ENCODE measurements at regions not wholly inside any gene's neighbourhood (a gene's known extent, or its start where the extent isn't known, plus 50 kb on each side); places are given as distances from the start of the nearest gene placed in this dataset.

DNA sequence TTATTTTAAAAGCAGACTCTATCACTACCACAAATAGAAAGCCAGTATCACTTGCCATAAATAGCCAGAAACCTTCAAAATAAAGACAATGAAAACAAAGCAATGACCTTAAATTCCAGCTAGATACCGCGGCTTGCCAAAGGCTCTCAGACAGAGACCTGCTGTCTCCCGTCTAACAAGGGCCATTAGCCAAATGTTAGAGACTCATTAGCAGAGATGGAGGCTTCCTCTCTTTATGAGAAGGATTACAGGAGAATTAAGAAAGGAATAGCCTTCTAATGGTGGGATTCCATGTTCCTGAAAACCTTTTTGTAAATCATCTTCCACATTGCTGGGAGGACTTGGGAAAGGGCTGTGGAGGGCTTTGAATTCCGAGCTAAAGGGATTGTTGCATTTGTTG is 206.7 kb downstream of the AACS start:
- no peak for DNase-seq (ENCODE audit: low spot score)

DNA sequence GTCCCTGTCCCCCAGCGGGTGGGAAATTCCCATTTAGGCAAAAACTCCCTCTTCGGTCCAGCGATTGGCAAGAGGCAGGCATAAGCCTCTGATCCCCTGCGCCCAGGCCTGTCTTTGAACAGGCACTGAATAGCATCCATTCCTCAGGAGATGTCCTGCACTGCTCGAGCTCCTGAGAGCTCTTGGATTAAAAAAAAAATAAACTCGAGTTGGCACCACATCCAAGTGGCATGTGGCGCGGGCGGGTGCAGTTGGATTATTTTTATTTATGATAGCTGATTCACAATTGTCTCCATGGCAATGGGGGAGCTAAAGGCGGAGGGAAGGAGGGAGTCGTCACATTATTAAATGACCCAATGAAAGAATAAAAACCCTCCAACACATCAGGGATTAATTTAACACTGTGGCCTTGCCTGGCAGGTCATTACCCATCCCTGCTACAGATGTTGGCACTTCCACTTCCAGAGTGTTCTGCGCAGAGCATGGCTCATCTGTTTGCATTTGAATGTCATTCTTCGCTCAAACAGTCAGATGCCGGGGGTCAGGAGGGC is 207.2 kb downstream of the AACS start:
- no peak for DNase-seq (ENCODE audit: low spot score)

DNA sequence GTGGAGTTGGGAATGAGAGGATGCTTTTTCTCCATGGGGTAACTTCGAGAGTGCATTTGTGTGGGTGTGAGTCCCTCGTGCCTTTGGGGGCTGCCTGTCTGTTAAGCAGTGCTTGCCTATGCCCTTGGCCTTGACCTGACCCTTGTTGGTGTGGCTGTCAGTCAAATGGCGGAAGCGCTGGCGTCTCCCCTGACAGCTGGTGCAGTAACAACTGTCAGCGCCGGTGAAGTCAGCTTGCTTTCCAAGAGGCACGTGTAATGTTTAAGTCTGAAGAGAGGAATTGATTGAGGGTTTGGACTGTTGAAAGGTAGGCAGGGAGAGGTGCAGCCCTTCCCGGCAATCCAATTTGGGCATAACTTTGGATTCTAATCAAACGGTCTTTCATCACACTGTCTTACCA is 211.3 kb downstream of the AACS start:
- DNase-seq (ENCODE audit: low spot score): no peak

DNA sequence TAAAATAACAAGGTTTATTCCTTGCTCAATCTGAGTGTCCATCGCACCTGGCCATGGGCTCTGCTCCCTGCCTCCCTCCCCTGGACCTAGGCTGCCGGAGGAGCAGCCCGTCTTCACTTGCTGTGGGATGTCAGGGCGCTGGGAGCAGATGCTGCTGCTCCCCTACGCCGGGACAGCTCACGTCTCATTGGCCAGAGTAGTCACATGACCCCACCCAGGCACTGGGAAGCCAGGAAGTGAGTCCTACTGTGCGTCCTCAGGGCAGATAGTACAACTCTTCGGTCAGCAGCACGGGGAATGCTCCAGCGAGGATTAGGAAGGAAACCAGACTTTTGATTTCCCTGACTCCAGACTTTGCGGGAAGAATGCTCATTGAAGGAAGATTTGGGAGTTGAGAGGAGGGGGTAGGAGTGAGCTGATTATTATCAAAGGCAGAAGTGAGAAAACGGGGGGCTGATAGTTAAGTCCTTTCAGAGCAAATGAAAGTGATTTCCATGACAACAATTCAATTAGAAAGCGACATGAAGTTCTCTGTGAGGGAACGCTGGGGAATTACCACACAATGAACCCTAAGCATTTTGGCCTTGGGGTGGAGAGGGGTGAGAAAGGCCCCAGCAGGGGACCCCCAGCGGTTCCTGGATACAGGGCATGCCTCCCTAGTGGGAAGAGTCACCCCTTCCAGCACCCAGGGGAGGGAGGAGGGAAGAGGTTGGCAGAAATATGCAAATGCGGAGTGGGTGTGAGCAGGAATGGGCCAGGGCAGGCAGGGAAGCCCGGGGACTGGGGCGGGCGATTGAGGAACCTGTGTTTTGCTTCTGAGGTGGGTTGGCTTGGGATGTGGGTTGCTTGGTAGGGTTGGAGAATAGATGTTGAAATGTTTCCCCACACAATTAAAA is 215.5 kb downstream of the AACS start:
- no peak for DNase-seq (ENCODE audit: low spot score)

DNA sequence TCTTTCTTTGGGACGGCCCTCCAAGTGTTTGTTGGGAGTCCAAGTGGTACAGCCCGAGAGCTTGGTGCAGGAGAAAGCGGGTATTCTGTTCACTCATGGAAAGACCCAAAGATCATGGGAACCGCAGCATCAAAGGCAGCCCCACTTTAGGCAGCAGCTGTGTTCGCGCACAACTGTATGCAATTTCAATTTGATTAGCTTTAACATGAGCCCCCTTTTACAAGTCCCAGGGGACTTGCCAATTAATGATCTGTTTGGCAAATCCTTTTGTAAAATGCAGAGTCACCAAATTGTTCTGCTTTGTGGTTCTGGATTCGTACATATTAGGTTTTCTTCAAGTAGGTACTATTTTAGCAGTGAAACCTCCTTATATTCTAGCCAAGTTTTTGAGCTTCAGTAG is 217.7 kb downstream of the AACS start:
- no peak for DNase-seq (ENCODE audit: low spot score)

DNA sequence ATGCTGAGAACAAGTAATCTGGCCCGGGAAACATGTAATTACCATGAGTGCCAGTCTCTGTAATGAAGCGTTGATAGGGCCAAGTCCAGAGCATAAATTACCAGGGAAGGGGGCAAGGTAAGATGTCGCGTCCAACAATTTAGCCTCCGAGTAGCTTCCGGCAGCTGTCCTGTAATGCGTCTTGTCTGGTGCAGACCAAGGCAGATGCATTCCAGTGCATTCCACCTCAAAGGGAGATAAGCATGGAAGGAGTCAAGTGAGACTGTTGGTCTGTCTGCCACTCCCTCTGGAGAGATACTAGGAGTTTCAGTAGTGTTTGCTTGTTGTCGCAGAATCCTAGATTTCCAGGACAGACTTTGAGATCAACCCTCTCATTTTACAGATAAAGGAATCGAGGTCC is 218.3 kb downstream of the AACS start:
- DNase-seq (ENCODE audit: low spot score): no peak

DNA sequence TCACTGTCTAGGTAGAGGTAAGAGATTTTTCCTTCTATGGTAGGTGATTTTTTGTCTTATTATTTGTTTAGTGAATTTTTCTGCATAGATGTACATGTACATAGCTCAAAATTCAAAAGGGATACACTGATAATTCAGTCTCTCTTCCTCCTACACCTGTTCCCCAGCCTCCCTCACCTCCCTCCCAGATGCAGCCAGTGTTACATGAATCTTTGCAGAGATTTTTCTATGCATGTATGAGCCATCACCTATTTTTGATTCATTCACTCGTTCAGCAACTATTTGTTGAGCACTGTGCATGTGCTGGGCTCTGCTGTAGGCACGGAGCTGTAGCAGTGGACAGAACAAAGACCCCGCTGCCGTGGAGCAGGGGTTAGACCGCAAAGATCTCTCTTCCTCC is 218.9 kb downstream of the AACS start:
- no peak for DNase-seq (ENCODE audit: low spot score)

DNA sequence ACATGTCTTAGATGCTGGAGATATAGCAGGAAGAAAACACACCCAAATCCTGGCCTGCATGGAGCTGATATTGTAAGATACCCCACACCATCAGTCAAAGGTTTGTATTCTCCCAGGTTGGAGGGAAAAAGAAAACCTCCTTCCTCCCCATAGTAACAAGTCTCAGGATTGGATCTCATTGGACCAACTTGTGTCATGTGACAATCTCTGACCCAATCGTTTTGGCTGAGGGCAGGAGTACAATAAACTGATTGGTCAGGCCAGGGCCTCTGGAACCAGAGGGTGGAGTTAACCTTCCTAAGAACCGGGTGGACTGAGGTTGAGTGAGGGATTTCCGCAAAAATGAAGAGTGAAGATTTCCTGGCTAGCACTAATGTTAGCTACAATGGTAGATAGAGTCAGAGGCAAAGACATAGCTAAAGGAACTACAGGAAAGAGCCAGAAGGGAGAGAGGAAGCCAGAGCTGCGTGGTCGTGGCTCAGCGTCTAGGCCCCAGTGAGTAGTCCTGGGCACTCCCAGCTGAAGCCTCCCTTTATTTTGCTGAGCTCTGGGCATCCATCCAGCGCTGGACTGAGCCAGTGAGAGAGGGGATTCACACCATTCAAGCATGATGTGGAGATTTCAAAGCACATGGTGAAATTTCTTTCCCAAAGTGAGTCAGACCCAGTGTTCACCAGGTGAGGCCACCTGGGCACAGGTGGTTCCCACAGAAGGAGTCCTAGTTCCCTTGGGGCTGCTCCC is 219.9 kb downstream of the AACS start:
- no peak for DNase-seq (ENCODE audit: low spot score)

DNA sequence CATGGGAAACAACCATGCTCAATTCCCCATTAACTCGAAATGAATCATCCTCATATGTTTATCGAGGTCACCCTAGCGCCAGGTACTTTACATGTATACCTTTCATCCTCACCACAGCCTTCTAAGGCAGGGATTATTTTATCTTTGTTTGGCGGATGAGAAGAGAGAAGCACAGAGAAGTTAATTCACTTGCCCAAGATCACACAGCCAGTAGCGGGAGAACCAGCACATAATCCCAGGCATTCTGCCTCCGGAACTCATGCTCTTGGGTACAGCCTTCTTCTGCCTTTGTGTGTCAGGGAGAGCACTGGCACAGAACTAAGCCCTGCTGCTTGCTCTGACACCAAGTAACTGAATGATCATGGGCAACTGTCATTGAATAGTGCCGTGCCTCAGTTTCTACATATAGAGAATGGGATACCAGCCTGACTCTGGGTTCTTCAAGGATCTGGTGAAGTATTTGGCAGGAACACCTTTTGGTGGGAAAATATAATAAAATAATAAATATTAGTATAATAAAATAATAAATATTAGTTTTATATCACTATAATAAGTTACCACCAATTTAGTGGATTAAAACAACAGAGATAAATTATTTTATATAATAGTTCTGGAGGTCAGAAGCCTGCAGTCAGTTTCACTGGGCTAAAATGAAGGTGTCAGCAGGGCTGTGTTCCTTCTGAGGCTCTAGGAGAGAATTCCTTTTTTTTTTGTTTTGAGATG is 220.9 kb downstream of the AACS start:
- DNase-seq (ENCODE audit: low spot score): no peak

DNA sequence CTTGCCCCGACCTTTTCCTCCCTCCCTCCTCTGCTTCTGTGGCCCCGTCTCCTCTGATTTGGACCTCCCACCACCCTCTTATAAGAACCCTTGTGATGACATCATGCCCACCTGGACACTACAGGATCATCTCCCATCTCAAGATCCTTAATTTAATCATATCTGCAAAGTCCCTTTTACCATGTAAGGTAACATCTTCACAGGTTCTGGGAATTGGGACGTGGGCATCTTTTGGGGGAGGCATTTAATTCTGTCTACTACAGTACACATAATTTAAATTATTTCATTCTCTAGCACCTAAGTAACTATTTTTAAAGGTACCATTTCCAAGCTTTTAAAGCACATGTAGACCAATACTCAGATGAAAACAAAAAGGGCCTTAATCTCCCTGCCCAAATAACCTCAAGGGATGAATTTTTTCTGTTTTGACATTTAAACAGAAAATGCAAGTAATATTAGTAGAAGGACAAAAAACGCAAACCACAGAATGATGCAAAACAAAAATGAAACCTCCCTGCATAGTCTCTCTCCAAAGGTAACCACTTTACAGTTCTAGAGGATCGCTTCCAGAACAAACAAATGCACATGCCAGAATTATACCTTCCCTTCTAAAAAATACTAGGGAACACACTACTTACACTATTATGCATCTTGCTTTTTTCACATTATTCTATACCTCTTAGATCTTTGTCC is 222.1 kb downstream of the AACS start:
- no peak for DNase-seq (ENCODE audit: low spot score)

DNA sequence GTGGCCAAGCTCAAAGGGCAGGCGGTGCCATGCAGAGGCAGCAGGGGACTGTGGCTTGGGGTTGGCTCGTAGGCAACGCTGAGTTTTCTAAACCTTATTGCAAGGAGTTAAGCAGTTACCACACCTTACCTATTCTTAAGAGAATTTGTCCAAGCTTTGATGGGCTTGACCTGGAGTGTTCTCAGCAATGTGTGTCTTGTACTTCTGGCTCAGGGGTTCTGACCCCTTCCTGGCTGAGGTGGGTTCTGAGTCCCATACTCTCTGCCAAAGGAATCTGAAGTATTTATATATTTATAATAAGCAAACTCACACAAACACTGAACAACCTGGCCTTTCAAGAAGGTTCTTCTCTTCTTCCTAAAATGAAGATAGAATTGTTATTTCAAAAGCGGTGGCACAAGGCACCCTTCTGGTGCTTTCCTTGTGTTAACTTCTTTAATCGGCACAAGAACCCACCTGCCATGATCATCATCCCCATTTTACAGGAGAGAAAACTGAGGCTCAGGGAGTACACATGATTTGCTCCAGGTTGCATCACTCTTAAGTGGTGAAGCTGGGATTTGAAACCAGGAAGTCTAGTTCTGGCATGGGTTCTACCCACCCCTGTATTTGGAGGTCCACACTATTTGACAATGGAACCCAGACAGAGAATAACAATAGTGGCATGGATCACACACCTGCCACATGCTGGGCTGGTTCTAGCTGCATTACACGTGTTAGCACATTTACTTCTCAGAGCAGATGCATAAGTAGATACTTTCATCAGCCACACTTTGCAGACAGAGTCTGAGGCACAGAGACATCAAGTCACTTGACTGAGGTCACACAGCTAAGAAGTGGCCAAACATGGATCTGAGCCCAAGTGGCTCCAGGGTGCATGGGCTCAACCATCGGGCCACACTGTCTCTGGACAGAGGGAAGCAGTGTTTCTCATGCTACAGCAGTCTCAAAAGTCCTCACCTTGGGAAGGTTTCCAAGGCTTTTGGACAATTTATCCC is 224.0 kb downstream of the AACS start:
- DNase-seq (ENCODE audit: low spot score): no peak

DNA sequence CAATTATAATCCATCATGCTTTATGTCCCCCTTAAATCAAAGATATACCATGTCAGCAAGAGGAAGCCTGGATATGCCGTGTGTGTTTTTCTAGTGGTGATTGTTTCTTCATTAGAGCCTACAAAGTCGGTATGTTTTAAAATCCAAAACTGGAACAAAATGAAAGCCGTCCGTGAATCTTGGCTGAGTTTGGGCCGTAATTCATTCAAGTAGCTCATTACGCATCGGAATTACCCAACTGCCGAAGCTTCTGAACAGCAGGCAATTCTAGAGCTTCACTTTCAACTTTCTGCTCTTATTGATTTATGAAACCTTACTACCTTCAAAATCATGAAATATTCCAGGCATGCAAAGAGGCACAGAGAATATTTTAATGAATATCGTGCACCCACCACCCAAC is 224.7 kb downstream of the AACS start:
- DNase-seq (ENCODE audit: low spot score): no peak

DNA sequence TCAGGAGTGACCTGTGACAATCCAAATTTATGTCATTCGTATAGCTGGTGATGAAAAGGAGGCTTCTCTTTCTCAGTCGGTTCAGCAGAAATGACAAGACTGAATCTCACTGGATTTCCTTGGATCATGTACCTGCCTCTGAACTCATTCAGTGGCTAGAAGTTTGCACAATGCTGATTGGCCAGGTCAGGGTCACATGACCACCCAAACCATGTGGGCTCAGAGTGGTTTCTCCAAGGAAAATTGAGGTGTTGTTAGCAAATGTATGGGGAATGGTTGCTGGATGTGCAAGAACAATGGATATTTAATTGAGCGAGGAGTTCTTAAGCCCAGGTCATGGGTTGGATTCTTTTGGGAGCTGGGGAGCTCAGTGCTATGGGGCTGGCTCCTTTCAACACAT is 227.5 kb downstream of the AACS start:
- DNase-seq (ENCODE audit: low spot score): no peak

DNA sequence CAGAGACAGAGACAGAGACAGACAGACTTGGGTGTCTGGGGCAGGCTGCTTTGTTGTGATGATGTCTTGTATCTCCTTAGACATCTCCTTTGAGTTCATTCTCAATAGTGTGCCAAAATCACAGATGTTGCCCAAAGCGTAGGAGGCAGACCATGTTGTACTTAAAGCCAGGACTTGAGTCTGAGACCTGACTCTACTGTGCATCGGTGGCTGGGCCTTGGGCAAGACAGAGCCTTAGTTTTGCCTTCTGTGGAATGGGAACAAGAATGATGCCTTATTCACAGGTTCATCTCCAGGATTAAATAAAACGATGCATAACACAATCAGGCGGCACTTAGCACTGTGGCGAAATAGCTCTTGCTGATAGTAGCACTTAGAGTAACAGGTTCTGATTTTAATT is 230.3 kb downstream of the AACS start:
- no peak for DNase-seq (ENCODE audit: low spot score)

DNA sequence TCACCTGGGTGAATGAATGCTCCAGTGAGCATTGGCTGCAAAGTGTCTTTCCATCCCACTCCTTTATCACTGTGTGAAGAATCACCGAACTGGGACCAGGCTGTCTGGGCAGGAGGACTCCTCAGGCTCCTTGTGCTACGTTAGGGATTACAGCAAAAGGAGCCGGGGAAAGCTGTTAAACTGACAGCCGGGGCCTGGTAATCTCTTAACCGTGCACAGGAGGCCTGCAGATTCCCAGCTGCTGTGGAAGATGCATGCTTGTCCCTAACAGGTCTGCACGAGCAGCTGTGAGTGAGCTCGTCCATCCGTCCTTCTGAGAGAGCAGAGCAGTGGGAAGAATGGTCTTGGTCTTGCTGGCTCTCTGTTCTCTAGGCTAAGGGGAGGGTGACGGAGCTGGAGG is 231.5 kb downstream of the AACS start:
- no peak for DNase-seq (ENCODE audit: low spot score)

DNA sequence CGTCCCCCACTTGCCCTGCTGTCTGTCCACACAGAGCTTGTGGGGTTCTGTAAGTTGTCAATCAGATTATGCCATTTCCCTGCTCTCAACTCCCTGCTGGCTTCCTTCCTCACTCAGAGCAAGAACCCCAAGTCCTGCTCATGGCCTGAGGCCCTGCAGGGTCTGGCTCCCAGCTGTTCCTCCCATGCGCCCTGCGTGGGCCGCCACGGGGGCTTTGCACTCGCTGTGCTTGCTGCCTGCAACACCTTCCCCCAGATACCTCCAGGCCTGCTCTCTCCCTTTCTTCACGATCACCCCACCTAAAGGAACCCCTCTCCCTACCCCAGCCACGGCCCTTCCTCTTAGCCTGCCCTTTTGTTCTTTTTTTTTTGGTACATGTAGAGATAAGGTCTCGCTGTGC is 234.6 kb downstream of the AACS start:
- DNase-seq (ENCODE audit: low spot score): no peak

DNA sequence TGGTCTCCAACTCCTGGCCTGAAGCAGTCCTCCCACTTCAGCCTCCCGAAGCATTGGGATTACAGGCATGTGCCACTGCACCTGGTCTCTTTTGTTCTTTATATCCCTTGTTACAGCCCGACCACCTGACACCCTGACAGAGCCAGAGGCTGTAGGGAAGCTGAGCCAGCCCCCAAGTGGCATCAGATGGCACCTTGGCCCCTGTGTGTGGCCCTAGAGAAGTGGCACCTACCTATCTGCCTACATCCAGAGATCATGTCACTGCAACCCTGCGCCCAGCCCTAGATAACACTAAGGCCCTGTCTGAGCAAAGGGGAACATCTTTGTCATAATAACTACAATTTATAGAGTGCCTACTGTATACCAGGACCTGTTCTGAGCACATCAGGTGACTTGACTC is 235.0 kb downstream of the AACS start:
- no peak for DNase-seq (ENCODE audit: low spot score)

DNA sequence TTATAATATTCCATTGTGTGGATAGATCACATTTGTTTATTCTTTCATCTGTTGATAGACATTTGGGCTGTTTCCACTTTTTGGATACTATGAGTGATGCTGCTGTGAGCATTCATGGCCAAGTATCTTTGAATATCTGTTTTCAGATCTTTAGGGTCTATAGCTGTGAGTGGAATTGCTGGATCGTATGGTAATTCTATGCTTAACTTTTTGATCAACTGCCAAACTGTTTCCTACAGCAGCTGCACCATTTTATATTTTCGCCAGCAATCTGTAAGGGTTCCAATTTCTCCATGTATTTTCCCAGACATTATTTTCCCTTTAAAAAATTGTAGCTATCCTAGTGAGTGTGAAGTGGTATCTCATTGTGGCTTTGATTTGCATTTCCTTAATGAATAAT is 238.1 kb downstream of the AACS start:
- DNase-seq (ENCODE audit: low spot score): no peak

DNA sequence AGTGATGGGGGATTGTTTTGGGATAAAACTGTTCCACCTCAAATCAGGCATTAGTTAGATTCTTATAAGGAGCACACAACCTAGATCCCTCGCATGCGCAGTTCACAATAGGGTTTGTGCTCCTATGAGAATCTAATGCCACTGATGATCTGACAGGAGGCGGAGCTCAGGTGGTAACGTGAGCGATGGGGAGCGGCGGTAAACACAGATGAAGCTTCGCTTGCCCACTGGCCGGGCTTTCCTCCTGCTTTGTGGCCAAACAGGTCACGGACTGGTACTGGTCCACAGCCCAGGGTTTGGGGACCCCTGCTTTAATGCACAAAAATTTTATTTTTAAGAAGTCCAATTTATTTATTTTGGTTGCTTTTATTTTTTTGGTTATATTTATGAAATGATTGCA is 238.8 kb downstream of the AACS start:
- no peak for DNase-seq (ENCODE audit: low spot score)

DNA sequence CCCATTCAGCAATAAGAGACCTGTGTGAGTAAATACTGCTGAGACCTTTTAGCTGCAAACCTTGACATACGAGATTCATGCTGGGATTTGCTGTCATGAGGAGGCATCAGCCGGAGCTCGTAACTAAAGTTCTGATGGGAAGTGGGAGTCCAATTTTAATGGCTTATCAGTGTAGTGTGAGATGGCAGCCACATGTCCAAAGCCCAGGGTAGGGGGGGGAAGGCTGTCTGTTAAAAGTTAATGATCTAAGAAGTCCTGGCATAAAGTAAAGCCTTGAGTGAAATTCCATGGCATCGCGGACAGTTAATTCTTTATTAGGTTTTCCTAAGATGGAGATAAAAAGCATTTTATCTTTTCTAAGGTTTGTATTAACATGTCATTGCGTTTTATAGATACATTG is 240.0 kb downstream of the AACS start:
- no peak for DNase-seq (ENCODE audit: low spot score)

DNA sequence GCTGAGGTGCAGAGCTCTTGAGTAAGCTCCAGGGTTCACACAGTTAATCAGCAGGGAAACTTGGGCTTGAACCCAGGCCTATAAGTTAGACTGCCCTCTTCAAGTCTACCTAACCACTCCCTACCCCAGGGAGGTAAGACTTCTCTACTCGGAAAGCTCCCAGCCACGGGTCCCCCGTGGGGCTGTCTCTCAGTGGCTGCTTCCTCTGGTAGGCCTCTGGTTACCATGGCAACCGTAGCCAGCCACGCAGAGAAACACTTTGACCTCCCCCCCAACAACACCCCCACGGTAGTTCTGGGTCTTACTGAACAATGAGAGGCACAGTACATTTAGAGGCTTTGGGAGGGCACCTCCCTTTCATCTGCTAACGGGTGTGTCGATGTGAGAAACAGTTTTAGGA is 245.2 kb downstream of the AACS start:
- DNase-seq (ENCODE audit: low spot score): no peak
